ENCODE measurements at regions not wholly inside any gene's neighbourhood (a gene's known extent, or its start where the extent isn't known, plus 50 kb on each side); places are given as distances from the start of the nearest gene placed in this dataset.

GRCh38 chr16:80029761-80030481 is 429.4 kb upstream of the MAF start:
- no peak for DNase-seq

DNA sequence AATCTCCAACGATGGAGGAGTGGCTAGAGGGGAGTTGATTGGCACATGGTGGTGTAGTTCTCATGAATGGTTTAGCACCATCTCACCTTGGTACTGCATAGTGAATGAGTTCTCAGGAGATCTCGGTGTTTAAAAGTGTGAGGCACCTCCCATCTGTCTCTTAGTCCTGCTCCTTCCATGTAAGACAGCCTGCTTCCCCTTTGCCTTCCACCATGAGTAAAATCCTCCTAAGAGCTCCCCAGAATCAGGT is 428.8 kb upstream of the MAF start:
- no peak for DNase-seq

- no peak for DNase-seq
Observed at GRCh38 chr16:80028581-80029380, 428.2 kb upstream of the MAF start.

DNA sequence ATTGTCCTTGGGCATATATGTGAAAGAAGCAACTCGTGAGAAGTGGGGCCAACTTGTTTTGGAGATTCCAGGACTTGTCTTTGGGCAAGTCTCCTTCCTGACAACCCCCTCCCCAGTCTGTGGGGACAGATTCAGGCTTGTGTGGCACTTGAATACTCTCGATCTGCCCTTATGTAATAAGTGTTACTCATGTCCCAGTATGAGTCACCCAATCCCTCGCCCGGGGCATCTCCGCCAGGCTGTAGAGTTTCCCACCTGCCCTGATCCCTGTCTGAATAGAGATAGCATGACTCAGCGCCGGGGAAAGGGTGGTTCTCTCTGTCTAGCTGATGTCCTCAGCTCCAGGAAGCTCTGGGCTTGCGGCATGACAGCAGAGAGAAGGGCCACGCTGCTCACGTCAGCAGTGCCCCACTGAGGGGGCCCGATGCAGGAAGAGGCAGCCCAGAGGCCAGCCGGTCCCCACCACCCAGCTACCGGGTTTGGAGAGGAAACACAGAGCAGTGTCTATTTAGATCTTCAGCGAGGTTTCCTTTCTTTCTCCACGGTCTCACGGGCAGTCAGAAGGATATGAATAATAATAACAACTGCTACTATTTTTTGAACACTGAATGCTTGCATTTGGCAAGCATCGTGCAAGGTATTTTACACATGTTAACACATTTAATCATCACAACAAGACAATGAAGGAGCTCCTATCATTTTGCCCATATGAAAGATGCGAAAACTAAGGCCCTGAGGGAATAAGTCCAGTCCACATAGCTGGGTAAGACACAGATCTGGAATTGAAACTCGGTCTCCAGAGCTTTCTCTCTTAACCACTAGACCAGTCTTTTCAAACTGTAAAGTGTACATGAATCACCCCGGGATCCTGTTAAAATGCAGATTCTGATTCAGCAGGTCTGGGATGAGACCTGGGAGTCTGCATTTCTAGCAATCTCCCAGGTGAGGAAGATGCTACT is 426.7 kb upstream of the MAF start:
- DNase-seq: no peak

DNA sequence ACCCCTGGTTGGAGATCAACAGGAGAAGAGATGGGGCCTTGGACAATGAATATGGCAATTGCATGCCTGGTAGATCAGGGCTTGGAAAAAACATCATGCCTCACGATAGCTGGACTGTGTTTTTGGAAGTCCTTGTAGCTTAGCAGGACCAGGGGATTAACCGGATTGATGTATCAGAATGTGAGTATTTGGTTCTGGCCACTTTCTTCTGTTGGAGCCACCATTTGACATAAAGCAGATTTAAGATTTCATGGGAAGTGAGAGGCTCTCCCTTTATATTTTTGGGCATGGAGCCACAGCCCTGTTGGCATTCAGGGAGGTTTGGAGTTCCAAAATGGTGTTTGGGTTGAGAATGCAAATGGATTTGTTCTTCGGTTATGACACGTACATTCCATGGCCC is 424.7 kb upstream of the MAF start:
- DNase-seq: no peak

- no peak for DNase-seq
Observed at GRCh38 chr16:80024443-80024842, 423.9 kb upstream of the MAF start.

GRCh38 chr16:80023865-80024264 is 423.3 kb upstream of the MAF start:
- DNase-seq: no peak

- no peak for DNase-seq
Observed at GRCh38 chr16:80019395-80019794, 418.9 kb upstream of the MAF start.

- DNase-seq: no peak
Observed at GRCh38 chr16:80018466-80018865, 417.9 kb upstream of the MAF start.

DNA sequence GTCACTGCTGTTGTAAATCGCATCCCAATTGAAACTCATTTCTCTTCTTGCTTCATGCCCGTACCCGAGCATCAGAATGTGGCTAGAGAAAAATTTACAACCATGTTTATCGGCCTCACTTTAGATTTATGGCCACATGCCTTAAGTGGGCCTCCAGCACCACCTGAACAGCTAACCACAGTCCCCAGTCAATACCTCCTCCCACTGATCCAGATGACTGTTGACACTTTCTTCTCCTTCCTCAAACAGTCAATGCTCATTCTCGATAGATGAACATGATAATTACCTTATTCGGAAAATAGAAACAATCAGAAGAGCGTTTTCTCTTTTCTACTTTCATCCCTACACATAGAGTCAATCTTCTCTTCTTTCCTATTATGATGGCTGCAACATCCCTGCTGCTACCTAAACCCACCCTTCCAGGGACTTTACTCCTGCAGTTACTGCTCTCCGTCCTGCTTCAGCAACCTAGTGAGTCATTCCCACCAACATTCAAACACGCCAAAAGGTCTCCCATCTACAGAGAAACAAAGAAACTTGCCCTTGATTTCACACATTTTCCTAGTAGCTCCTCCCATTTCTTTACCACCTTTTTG is 416.3 kb upstream of the MAF start:
- no peak for DNase-seq

DNA sequence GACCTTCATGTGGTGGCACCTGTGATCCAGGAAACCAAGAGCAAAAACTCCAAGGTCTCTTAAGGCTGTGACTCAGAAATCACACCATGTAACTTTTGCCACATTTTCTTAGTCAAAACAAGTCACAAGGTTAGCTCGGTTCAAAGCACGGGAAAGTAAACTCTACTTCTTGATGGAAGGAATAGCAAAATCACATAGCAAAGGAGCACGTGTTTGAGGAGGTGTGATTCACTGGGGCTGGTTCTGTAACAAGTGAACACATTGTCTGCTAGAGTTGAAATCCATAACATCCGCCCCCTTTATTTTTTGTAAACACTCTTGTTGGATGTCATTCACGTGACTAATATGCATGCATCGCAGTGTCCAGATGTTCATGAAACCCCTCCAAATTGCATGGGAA is 415.0 kb upstream of the MAF start:
- DNase-seq: no peak

DNA sequence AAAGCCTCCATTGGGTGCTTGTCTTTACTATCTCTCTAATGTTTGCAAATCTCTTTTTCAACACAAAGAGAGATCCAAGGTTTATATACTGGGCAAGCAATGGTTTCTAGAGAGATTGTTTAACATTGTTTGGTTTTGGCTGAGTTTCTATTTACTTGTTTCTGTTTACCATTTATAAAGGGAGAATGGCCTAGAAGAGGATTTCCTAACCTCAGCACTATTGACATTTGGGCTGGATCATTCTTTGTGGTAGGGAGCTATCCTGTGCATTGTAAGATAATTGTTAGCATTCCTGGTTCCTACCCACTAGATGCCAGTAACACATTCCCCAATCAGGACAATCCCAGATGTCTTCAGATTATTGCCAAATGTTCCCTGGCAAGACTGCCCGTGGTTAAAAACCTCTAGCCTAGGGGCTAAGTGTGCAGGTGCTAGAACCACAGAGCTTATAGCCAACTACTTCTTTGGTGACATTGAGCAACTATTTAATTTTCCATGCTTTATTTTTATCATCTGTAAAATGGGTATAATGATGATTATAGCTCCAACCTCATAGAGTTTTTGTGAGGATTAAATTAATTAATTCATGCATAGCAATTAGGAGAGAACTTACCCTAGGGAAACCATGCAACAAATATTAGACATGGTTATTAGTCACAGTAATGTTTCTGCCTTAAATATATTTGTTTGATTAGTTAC is 413.9 kb upstream of the MAF start:
- no peak for DNase-seq

DNA sequence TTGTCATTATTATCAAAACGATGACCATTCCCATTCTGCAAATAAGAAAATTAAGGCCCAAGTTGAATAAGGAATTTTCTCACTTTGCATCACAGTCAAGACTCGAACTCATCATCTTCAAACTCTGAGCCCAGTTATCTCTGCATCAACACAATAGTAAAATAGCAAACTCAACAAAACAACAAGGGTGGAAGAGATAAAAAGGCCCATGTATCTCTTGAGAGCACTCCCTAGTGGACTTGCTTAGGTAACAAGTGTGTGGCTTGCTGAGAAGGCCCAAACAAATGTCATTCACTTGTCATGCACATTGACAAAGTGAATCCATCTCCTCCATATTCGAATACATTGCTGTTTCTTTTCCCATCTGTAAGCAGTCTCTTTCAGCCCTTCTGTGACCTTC is 412.0 kb upstream of the MAF start:
- DNase-seq: no peak

- no peak for DNase-seq
Observed at GRCh38 chr16:80009971-80010659, 409.6 kb upstream of the MAF start.

- no peak for DNase-seq
Observed at GRCh38 chr16:80008857-80009256, 408.3 kb upstream of the MAF start.

GRCh38 chr16:80007231-80007630 is 406.7 kb upstream of the MAF start:
- no peak for DNase-seq

DNA sequence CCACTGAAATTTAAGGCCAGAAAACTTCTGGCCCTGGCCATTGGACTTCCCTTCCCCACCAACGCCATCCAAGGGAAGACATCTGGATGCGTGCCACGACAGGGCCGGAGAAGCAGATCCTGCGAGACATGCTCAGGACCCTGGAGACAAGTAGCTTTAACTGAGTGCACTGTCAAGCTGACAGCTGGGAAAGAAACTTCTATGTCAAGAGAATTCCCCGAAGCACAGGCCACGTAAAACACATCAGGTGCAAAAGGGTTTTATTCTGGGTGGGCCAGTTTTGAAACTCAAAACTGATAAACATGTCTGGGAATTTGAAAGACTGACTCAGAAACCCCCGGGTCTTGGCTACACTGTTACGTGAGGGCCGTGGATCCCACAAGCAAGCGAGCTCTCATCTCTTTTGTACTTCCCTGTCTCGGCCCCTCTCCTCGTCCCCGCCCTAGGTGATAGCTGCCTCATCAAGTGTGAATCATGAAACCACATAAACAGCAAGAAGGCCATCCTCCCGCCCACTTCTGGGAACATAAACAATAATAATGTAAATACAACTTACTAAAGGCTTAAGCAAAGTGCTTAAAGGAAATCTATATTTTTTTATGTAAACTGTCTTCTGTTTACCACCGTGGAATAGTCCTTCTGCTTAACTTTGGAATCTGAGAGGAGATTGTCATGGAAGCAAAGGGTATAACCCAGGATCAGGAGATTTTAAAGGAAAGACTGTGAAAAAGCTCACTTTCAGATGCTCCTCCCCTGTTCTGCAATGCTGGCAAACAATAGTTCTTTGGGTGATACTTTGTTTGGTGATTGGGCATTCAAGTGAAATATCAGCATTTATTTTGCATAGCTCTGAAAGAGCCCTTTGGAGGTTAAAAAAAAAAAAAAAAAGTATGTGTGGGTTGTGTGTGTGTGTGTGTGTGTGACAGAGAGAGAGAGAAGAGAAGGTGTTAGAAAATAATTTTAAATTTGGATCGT is 406.0 kb upstream of the MAF start:
- no peak for DNase-seq

- DNase-seq: no peak
Observed at GRCh38 chr16:80004113-80004512, 403.6 kb upstream of the MAF start.

DNA sequence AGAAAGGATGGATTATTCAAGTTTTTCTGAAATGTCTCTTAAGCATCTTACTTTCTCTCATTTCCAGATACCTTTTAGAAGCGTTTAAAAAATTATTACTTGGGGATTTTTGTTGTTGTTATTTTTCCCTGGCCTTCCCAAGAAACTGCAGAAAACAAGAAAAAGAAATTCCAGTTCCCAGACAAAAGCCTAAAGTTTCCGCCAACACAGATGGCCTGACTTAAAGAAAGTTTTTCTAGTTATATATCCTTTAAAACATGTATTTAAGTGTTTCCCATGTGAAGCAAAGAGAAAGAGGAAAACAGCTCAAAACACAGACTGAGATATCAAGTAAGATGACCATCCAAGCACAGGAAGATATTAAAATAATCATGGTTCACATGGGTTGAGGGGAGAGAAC is 401.7 kb upstream of the MAF start:
- no peak for DNase-seq

GRCh38 chr16:79998143-79998542 is 397.6 kb upstream of the MAF start:
- no peak for DNase-seq

GRCh38 chr16:79997257-79997656 is 396.7 kb upstream of the MAF start:
- DNase-seq: no peak

Measured in NCI-H187 (cell line).